B cell (primary cell): ENCODE measurements at regions not wholly inside any gene's neighbourhood (a gene's known extent, or its start where the extent isn't known, plus 50 kb on each side); places are given as distances from the start of the nearest gene placed in this dataset.
A peak's percentile ranks its signal among the peaks of the same experiment; 100 is the strongest.
"Not testable (repeated sequence)": the region's sequence is repeated elsewhere in the genome, so short reads cannot be mapped to it uniquely, and the experiment has no call there.

Experiments used
- ATAC-seq: fragments of 200-7000 bp; cut with Tn5 transposase; one replicate; pipeline ENCODE4 v1.10.0; 2021; ENCODE audit warnings: low read depth, mild to moderate bottlenecking, moderate number of reproducible peaks, moderate library complexity
- CTCF ChIA-PET: fragments of 350-600 bp; sonication (Branson Sonifier 250); formaldehyde crosslinking; loops from one replicate; lab custom pipeline; 2021; ENCODE audit warnings: antibody characterized with exemption, inconsistent platforms; lab: Charles Lee
- POLR2A ChIA-PET: fragments of 350-600 bp; sonication (Branson Sonifier 250); formaldehyde crosslinking; loops from one replicate; lab custom pipeline; 2021; ENCODE audit warnings: antibody characterized with exemption; lab: Charles Lee
- DNase-seq: peaks from one replicate; pipeline ENCODE4 v3.0.0; 2013
- H2AFZ ChIP-seq: 2 replicates; pipeline ENCODE4 v1.6.1; 2012; ENCODE audit warnings: mild to moderate bottlenecking, low read depth, low read length; ENCODE audit not compliant: insufficient read depth, poor library complexity, severe bottlenecking
- H3K27ac ChIP-seq, 2 donors: 1 replicate in 1 of 2; 2 replicates in 1 of 2; pipeline ENCODE4 v1.5.1; 2012 to 2013; ENCODE audit warnings: low read length in 2 of 2, mild to moderate bottlenecking in 2 of 2, moderate library complexity in 1 of 2
- H3K27me3 ChIP-seq, 4 experiments: fragments of 200-600 bp in 1 of 4; sonication (generic) in 1 of 4; replicated peaks in 1 of 4; 1 replicate in 2 of 4; 2 replicates in 2 of 4; pipeline versions ENCODE4 v1.6.1 to v1.7.0; 2013 to 2016; ENCODE audit warnings: low read length in 3 of 4, mild to moderate bottlenecking in 2 of 4, mixed read lengths in 1 of 4, moderate library complexity in 1 of 4; ENCODE audit not compliant: insufficient read depth in 4 of 4, control insufficient read depth in 3 of 4; ENCODE audit errors: control extremely low read depth in 1 of 4
- H3K36me3 ChIP-seq, 2 experiments: replicated peaks in 1 of 2; 1 replicate in 1 of 2; 2 replicates in 1 of 2; pipeline versions ENCODE4 v1.6.1 to v1.7.1; 2013; ENCODE audit warnings: low read length in 1 of 2; ENCODE audit not compliant: insufficient read depth in 2 of 2, control insufficient read depth in 1 of 2; ENCODE audit errors: control extremely low read depth in 1 of 2, extremely low read depth in 1 of 2
- H3K4me1 ChIP-seq, 2 donors: fragments of 200-600 bp in 1 of 2; sonication (generic) in 1 of 2; 1 replicate in 1 of 2; 2 replicates in 1 of 2; pipeline versions ENCODE4 v1.5.1 to v1.6.1; 2013 to 2017; ENCODE audit warnings: low read length in 2 of 2; ENCODE audit not compliant: control insufficient read depth in 2 of 2, insufficient read depth in 2 of 2
- H3K4me2 ChIP-seq: replicated peaks from 2 replicates; pipeline ENCODE3; 2012; ENCODE audit warnings: mild to moderate bottlenecking, low read depth, low read length; ENCODE audit not compliant: poor library complexity, severe bottlenecking
- H3K4me3 ChIP-seq, 5 experiments: fragments of 200-600 bp in 1 of 5; sonication (generic) in 1 of 5; 1 replicate in 3 of 5; 2 replicates in 2 of 5; pipeline versions ENCODE4 v1.5.1 to v1.7.0; 2011 to 2016; ENCODE audit warnings: low read length in 4 of 5, mild to moderate bottlenecking in 4 of 5, low read depth in 2 of 5, control low read depth in 1 of 5, moderate library complexity in 1 of 5; ENCODE audit not compliant: insufficient read depth in 1 of 5; ENCODE audit errors: control extremely low read depth in 1 of 5, extremely low read depth in 1 of 5
- H3K79me2 ChIP-seq: fragments of 200-600 bp; sonication (generic); one replicate; pipeline ENCODE4 v1.6.0; 2016; ENCODE audit warnings: low read length; ENCODE audit not compliant: control insufficient read depth, insufficient read depth
- H3K9ac ChIP-seq: fragments of 200-600 bp; sonication (generic); 2 replicates; pipeline ENCODE4 v1.6.1; 2017; ENCODE audit warnings: mild to moderate bottlenecking, low read length, moderate library complexity
- H3K9me3 ChIP-seq, 3 donors: one replicate each; pipeline versions ENCODE4 v1.6.1 to v1.7.1; 2013; ENCODE audit warnings: low read length in 2 of 3; ENCODE audit not compliant: control insufficient read depth in 2 of 3, insufficient read depth in 1 of 3; ENCODE audit errors: control extremely low read depth in 1 of 3
- H4K20me1 ChIP-seq: 2 replicates; pipeline ENCODE4 v1.6.0; 2012; ENCODE audit warnings: mild to moderate bottlenecking, low read length; ENCODE audit not compliant: insufficient read depth, control insufficient read depth, poor library complexity, severe bottlenecking
- H3K27ac Mint-ChIP-seq: one replicate; pipeline ENCODE4 v1.8.0; 2021; ENCODE audit warnings: mixed read lengths
- H3K27me3 Mint-ChIP-seq: one replicate; pipeline ENCODE4 v1.8.0; 2021; ENCODE audit warnings: mixed read lengths
- H3K4me1 Mint-ChIP-seq: one replicate; pipeline ENCODE4 v1.8.0; 2021; ENCODE audit warnings: mixed read lengths
- H3K4me3 Mint-ChIP-seq: one replicate; pipeline ENCODE4 v1.8.0; 2021; ENCODE audit warnings: mixed read lengths
- H3K9me3 Mint-ChIP-seq: one replicate; pipeline ENCODE4 v1.8.0; 2022; ENCODE audit warnings: mixed read lengths; ENCODE audit not compliant: insufficient read depth
- WGBS: methylation state at CpG from one replicate; pipeline ENCODE4 v1.1.5; 2013; ENCODE audit warnings: missing lambda C conversion rate; ENCODE audit not compliant: insufficient coverage; 5-methylcytosine and 5-hydroxymethylcytosine counted together
- intact Hi-C: fragments of 100-400 bp; cut with micrococcal nuclease; formaldehyde crosslinking; loops from one replicate; pipeline ENCODE4 v1.10.0; 2022

GRCh38 chr16:46396131-46396882, 224.9 kb downstream of the SHCBP1 start:
- H3K27ac Mint-ChIP-seq, H3K4me3 ChIP-seq, H3K9ac ChIP-seq, H3K9me3 Mint-ChIP-seq, ATAC-seq, H3K27me3 Mint-ChIP-seq, H3K27ac ChIP-seq, H3K79me2 ChIP-seq, H2AFZ ChIP-seq, CTCF ChIA-PET, H3K4me1 Mint-ChIP-seq, H3K27me3 ChIP-seq, H3K4me2 ChIP-seq, intact Hi-C loops, H3K4me1 ChIP-seq, H3K9me3 ChIP-seq, H4K20me1 ChIP-seq, POLR2A ChIA-PET, H3K36me3 ChIP-seq, H3K4me3 Mint-ChIP-seq: not testable (repeated sequence)
- WGBS, result 82% methylated on average over 31 of the region's 31 CpGs
- DNase-seq, result peak; percentile 8

- H3K9me3 ChIP-seq, POLR2A ChIA-PET, H2AFZ ChIP-seq, H3K4me3 Mint-ChIP-seq, H3K27me3 ChIP-seq, H3K4me2 ChIP-seq, H3K27ac Mint-ChIP-seq, H3K4me1 ChIP-seq, H3K36me3 ChIP-seq, H3K27ac ChIP-seq, CTCF ChIA-PET, ATAC-seq, H3K79me2 ChIP-seq, H3K9ac ChIP-seq, intact Hi-C loops, H3K9me3 Mint-ChIP-seq, H3K4me3 ChIP-seq, H4K20me1 ChIP-seq, H3K27me3 Mint-ChIP-seq, H3K4me1 Mint-ChIP-seq: not testable (repeated sequence)
- WGBS, result 86% methylated on average over 23 of the region's 23 CpGs
- peak; percentile 26 for DNase-seq
These were observed 225.7 kb downstream of the SHCBP1 start for GRCh38 chr16:46395391-46395921.

GRCh38 chr16:46394963-46395362, 226.2 kb downstream of the SHCBP1 start:
- H3K9ac ChIP-seq, H3K27me3 Mint-ChIP-seq, H3K4me1 Mint-ChIP-seq, H3K4me1 ChIP-seq, H3K27ac ChIP-seq, H3K27ac Mint-ChIP-seq, H3K79me2 ChIP-seq, H3K4me3 Mint-ChIP-seq, intact Hi-C loops, H3K9me3 ChIP-seq, CTCF ChIA-PET, H3K27me3 ChIP-seq, H3K36me3 ChIP-seq, POLR2A ChIA-PET, ATAC-seq, H3K4me3 ChIP-seq, H3K4me2 ChIP-seq, H4K20me1 ChIP-seq, H3K9me3 Mint-ChIP-seq, H2AFZ ChIP-seq: not testable (repeated sequence)
- DNase-seq, result peak; percentile 45
- WGBS, result 88% methylated on average over 15 of the region's 17 CpGs

GRCh38 chr16:46394149-46394548, 227.0 kb downstream of the SHCBP1 start:
- H2AFZ ChIP-seq, H3K27ac ChIP-seq, H3K4me2 ChIP-seq, H3K27me3 ChIP-seq, H3K4me1 ChIP-seq, H3K36me3 ChIP-seq, H3K4me1 Mint-ChIP-seq, ATAC-seq, CTCF ChIA-PET, H3K9me3 ChIP-seq, H3K79me2 ChIP-seq, H3K9ac ChIP-seq, H3K4me3 Mint-ChIP-seq, H3K27ac Mint-ChIP-seq, H3K9me3 Mint-ChIP-seq, H4K20me1 ChIP-seq, H3K27me3 Mint-ChIP-seq, POLR2A ChIA-PET, intact Hi-C loops, H3K4me3 ChIP-seq: not testable (repeated sequence)
- peak; percentile 2 for DNase-seq
- 77% methylated on average over 18 of the region's 18 CpGs for WGBS
